MCF 10A (cell line): ENCODE measurements at regions not wholly inside any gene's neighbourhood (a gene's known extent, or its start where the extent isn't known, plus 50 kb on each side); places are given as distances from the start of the nearest gene placed in this dataset.

ENCODE experiments used
- BruUV-seq: library from RNA; stranded (reverse); fragments of 400-500 nt; replicated peaks from 2 replicates; lab custom pipeline; 2021; lab: Mats Ljungman, UMichigan
- CTCF ChIA-PET: fragments of 300-600 bp; sonication (Branson Sonifier 250); formaldehyde crosslinking; extraction: SDS; loops from one replicate; lab custom pipeline; 2021; ENCODE audit warnings: antibody characterized with exemption, inconsistent platforms; lab: Yijun Ruan, JAX
- POLR2A ChIA-PET: fragments of 300-600, 350-650 bp; sonication (Branson Sonifier 250); formaldehyde crosslinking; extraction: SDS; loops from one replicate; lab custom pipeline; 2020; ENCODE audit warnings: antibody characterized with exemption, inconsistent platforms; lab: Yijun Ruan, JAX
- DNase-seq: peaks from one replicate; pipeline ENCODE4 v3.0.0-alpha.2; 2018; ENCODE audit not compliant: unreplicated experiment
- H3K27ac Mint-ChIP-seq: one replicate; pipeline ENCODE4 v1.8.0; 2022; ENCODE audit warnings: mild to moderate bottlenecking, low read depth, mixed read lengths; ENCODE audit not compliant: unreplicated experiment
- H3K27me3 Mint-ChIP-seq: one replicate; pipeline ENCODE4 v1.8.0; 2022; ENCODE audit warnings: mixed read lengths; ENCODE audit not compliant: insufficient read depth, unreplicated experiment
- H3K36me3 Mint-ChIP-seq: one replicate; pipeline ENCODE4 v1.8.0; 2022; ENCODE audit warnings: mild to moderate bottlenecking, moderate library complexity, mixed read lengths; ENCODE audit not compliant: insufficient read depth, unreplicated experiment
- H3K4me1 Mint-ChIP-seq: one replicate; pipeline ENCODE4 v1.8.0; 2022; ENCODE audit warnings: mixed read lengths; ENCODE audit not compliant: insufficient read depth, unreplicated experiment
- H3K4me3 Mint-ChIP-seq: one replicate; pipeline ENCODE4 v1.8.0; 2022; ENCODE audit warnings: mild to moderate bottlenecking, moderate library complexity, mixed read lengths; ENCODE audit not compliant: unreplicated experiment
- H3K9me3 Mint-ChIP-seq: one replicate; pipeline ENCODE4 v1.8.0; 2022; ENCODE audit warnings: mixed read lengths; ENCODE audit not compliant: unreplicated experiment
- intact Hi-C: fragments of 100-400 bp; cut with micrococcal nuclease; formaldehyde crosslinking; loops from 2 replicates; pipeline ENCODE4 v1.14.1; 2022
- TF ChIP-seq, protein P1 (sequence below): fragments of 200-600 bp; IDR thresholded peaks from one replicate; pipeline ENCODE4 v1.8.0; 2022; ENCODE audit warnings: antibody characterized with exemption, mild to moderate bottlenecking; ENCODE audit not compliant: unreplicated experiment

DNA sequence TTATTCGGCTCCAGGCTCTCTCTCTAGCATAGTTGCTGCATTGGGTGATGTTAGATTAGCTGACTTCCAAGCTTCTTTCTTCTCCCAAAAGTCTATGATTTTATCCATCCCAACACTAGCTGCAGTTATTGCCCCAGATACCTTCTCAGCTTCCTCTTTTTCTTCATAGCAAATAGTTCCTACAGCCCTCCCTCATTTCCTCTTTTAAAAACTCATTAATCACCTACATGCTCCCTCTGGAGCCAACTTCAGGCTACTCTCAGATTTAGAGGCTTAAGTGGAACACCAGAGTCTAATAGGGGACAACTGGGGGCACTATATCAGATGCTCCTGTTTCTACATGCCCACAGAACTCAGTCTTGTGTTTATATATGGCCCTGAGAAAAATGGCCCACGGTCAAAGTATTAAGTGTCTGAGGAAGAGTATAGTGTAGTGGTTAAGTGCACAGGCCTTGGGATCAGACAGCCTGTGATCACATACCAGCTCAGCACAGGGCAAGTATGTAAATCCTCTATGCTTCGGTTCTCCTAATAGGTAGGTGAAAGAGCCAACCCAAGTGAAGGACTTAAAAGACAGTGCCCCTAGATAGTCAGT, 241.9 kb upstream of the SLC14A2 start:
- CTCF ChIA-PET: interaction anchor here (2.1 to 2.6 kb wide), 2 partner anchors 11 to 98 kb away, joined by 9 read pairs; no protein-coding TSS in a partner anchor
- H3K27ac Mint-ChIP-seq: no peak overlapping the region
- H3K27me3 Mint-ChIP-seq: peaks cover 19% of the 10 kb centered on the region
- H3K4me1 Mint-ChIP-seq: peaks cover 7% of the 10 kb centered on the region
- DNase-seq: no peak
- intact Hi-C loops: no loop called here
- no TSS peak for BruUV-seq
- no peaks in the 10 kb centered on the region for H3K9me3 Mint-ChIP-seq
- POLR2A ChIA-PET: no interaction called here
- no peaks in the 10 kb centered on the region for H3K36me3 Mint-ChIP-seq
- TF ChIP-seq, protein P1, sequence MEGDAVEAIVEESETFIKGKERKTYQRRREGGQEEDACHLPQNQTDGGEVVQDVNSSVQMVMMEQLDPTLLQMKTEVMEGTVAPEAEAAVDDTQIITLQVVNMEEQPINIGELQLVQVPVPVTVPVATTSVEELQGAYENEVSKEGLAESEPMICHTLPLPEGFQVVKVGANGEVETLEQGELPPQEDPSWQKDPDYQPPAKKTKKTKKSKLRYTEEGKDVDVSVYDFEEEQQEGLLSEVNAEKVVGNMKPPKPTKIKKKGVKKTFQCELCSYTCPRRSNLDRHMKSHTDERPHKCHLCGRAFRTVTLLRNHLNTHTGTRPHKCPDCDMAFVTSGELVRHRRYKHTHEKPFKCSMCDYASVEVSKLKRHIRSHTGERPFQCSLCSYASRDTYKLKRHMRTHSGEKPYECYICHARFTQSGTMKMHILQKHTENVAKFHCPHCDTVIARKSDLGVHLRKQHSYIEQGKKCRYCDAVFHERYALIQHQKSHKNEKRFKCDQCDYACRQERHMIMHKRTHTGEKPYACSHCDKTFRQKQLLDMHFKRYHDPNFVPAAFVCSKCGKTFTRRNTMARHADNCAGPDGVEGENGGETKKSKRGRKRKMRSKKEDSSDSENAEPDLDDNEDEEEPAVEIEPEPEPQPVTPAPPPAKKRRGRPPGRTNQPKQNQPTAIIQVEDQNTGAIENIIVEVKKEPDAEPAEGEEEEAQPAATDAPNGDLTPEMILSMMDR: no peak
- no peak overlapping the region for H3K4me3 Mint-ChIP-seq

GRCh38 chr18:45374236-45374635, 241.0 kb upstream of the SLC14A2 start:
- ChIA-PET POLR2A (interaction anchor here (0.6 kb wide), 1 partner anchor 274 kb away, joined by 3 read pairs; no protein-coding TSS in a partner anchor), CTCF (no interaction called here)
- Mint-ChIP-seq H3K36me3 (no peaks in the 10 kb centered on the region), H3K27ac (no peak overlapping the region), H3K4me1 (peaks cover 7% of the 10 kb centered on the region), H3K4me3 (no peak overlapping the region), H3K9me3 (no peaks in the 10 kb centered on the region), H3K27me3 (peaks cover 19% of the 10 kb centered on the region)
- DNase-seq: no peak
- TF ChIP-seq, protein P1: no peak
- intact Hi-C loops: no loop called here
- no TSS peak for BruUV-seq

GRCh38 chr18:45374878-45375630, 240.2 kb upstream of the SLC14A2 start:
- H3K27me3 Mint-ChIP-seq: peaks cover 19% of the 10 kb centered on the region
- ChIA-PET CTCF (interaction anchor here (0.6 to 1.2 kb wide), 2 partner anchors 10 to 13 kb away, joined by 3 to 5 read pairs; no protein-coding TSS in a partner anchor), POLR2A (interaction anchor here (0.6 kb wide), 1 partner anchor 274 kb away, joined by 3 read pairs; no protein-coding TSS in a partner anchor)
- intact Hi-C loops: no loop called here
- no peak for DNase-seq
- H3K9me3 Mint-ChIP-seq: no peaks in the 10 kb centered on the region
- no peaks in the 10 kb centered on the region for H3K36me3 Mint-ChIP-seq
- H3K4me3 Mint-ChIP-seq: no peak overlapping the region
- TF ChIP-seq, protein P1: no peak
- H3K27ac Mint-ChIP-seq: no peak overlapping the region
- peaks cover 13% of the 10 kb centered on the region for H3K4me1 Mint-ChIP-seq
- BruUV-seq: no TSS peak

GRCh38 chr18:45376193-45376592, 239.1 kb upstream of the SLC14A2 start:
- Mint-ChIP-seq H3K4me1 (peaks cover 13% of the 10 kb centered on the region), H3K27me3 (peaks cover 19% of the 10 kb centered on the region), H3K4me3 (no peak overlapping the region), H3K27ac (no peak overlapping the region), H3K36me3 (no peaks in the 10 kb centered on the region), H3K9me3 (no peaks in the 10 kb centered on the region)
- ChIA-PET CTCF (interaction anchor here (1.2 kb wide), 1 partner anchor 9 kb away, joined by 3 read pairs; no protein-coding TSS in a partner anchor), POLR2A (no interaction called here)
- no TSS peak for BruUV-seq
- TF ChIP-seq, protein P1: no peak
- intact Hi-C loops: no loop called here
- no peak for DNase-seq
